HEK293 (cell line): ENCODE measurements at regions not wholly inside any gene's neighbourhood (a gene's known extent, or its start where the extent isn't known, plus 50 kb on each side); places are given as distances from the start of the nearest gene placed in this dataset.

Source experiments
- ATF2 ChIP-seq: fragments of 450-650 bp; formaldehyde crosslinking; IDR thresholded peaks from 2 replicates; pipeline ENCODE4 v1.5.1; 2016; ENCODE audit warnings: missing biosample characterization, missing genetic modification characterization, low read depth
- BCL11A ChIP-seq: fragments of 450-650 bp; formaldehyde crosslinking; IDR thresholded peaks from 2 replicates; pipeline ENCODE4 v1.5.1; 2016; ENCODE audit warnings: low read depth, missing biosample characterization, missing genetic modification characterization
- REST ChIP-seq: fragments of 450-650 bp; formaldehyde crosslinking; IDR thresholded peaks from 2 replicates; pipeline ENCODE4 v1.5.1; 2016; ENCODE audit warnings: missing biosample characterization, missing genetic modification characterization
- SP3 ChIP-seq: fragments of 450-650 bp; formaldehyde crosslinking; IDR thresholded peaks from 2 replicates; pipeline ENCODE4 v1.5.1; 2016; ENCODE audit warnings: missing biosample characterization, missing genetic modification characterization
- ZNF155 ChIP-seq: fragments of 450-650 bp; formaldehyde crosslinking; IDR thresholded peaks from 2 replicates; pipeline ENCODE4 v1.5.1; 2016; ENCODE audit warnings: missing biosample characterization, missing genetic modification characterization
- ZNF426 ChIP-seq: fragments of 450-650 bp; formaldehyde crosslinking; IDR thresholded peaks from 2 replicates; pipeline ENCODE4 v1.5.1; 2017; ENCODE audit warnings: missing biosample characterization, missing genetic modification characterization, mild to moderate bottlenecking, inconsistent platforms, moderate library complexity
- ZNF473 ChIP-seq: fragments of 450-650 bp; formaldehyde crosslinking; IDR thresholded peaks from 2 replicates; pipeline ENCODE4 v1.5.1; 2017; ENCODE audit warnings: missing biosample characterization, missing genetic modification characterization
- ZNF76 ChIP-seq: fragments of 450-650 bp; formaldehyde crosslinking; IDR thresholded peaks from 2 replicates; pipeline ENCODE4; 2016; ENCODE audit warnings: low read depth, missing biosample characterization, missing genetic modification characterization, borderline replicate concordance
- ZNF837 ChIP-seq: fragments of 450-650 bp; formaldehyde crosslinking; IDR thresholded peaks from 2 replicates; pipeline ENCODE4 v1.5.1; 2016; ENCODE audit warnings: missing biosample characterization, missing genetic modification characterization
- TF ChIP-seq, protein P1 (sequence below): fragments of 450-650 bp; formaldehyde crosslinking; IDR thresholded peaks from 2 replicates; pipeline ENCODE4 v1.5.1; 2016; ENCODE audit warnings: missing biosample characterization, missing genetic modification characterization
- TF ChIP-seq, protein P2 (sequence below): fragments of 450-650 bp; formaldehyde crosslinking; conservative IDR thresholded peaks from 2 replicates; pipeline ENCODE4 v1.5.1; 2016; ENCODE audit warnings: low read depth, missing biosample characterization, missing genetic modification characterization
- TF ChIP-seq, protein P3 (sequence below): fragments of 450-650 bp; formaldehyde crosslinking; IDR thresholded peaks from 2 replicates; pipeline ENCODE4 v1.5.1; 2017; ENCODE audit warnings: missing biosample characterization, missing genetic modification characterization

GRCh38 chr1:38585460-38585859 is 274.1 kb downstream of the RRAGC start:
- TF ChIP-seq, protein P1, sequence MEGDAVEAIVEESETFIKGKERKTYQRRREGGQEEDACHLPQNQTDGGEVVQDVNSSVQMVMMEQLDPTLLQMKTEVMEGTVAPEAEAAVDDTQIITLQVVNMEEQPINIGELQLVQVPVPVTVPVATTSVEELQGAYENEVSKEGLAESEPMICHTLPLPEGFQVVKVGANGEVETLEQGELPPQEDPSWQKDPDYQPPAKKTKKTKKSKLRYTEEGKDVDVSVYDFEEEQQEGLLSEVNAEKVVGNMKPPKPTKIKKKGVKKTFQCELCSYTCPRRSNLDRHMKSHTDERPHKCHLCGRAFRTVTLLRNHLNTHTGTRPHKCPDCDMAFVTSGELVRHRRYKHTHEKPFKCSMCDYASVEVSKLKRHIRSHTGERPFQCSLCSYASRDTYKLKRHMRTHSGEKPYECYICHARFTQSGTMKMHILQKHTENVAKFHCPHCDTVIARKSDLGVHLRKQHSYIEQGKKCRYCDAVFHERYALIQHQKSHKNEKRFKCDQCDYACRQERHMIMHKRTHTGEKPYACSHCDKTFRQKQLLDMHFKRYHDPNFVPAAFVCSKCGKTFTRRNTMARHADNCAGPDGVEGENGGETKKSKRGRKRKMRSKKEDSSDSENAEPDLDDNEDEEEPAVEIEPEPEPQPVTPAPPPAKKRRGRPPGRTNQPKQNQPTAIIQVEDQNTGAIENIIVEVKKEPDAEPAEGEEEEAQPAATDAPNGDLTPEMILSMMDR: no peak
- TF ChIP-seq SP3 (tag by site-specific recombination) (no peak), ZNF426 (tag by site-specific recombination) (no peak), ATF2 (tag by site-specific recombination) (no peak), ZNF155 (tag by site-specific recombination) (no peak), REST (tag by site-specific recombination) (no peak), ZNF837 (tag by site-specific recombination) (no peak), ZNF473 (tag by site-specific recombination) (no peak), BCL11A (tag by site-specific recombination) (no peak), ZNF76 (tag by site-specific recombination) (no peak)
- TF ChIP-seq, protein P2, sequence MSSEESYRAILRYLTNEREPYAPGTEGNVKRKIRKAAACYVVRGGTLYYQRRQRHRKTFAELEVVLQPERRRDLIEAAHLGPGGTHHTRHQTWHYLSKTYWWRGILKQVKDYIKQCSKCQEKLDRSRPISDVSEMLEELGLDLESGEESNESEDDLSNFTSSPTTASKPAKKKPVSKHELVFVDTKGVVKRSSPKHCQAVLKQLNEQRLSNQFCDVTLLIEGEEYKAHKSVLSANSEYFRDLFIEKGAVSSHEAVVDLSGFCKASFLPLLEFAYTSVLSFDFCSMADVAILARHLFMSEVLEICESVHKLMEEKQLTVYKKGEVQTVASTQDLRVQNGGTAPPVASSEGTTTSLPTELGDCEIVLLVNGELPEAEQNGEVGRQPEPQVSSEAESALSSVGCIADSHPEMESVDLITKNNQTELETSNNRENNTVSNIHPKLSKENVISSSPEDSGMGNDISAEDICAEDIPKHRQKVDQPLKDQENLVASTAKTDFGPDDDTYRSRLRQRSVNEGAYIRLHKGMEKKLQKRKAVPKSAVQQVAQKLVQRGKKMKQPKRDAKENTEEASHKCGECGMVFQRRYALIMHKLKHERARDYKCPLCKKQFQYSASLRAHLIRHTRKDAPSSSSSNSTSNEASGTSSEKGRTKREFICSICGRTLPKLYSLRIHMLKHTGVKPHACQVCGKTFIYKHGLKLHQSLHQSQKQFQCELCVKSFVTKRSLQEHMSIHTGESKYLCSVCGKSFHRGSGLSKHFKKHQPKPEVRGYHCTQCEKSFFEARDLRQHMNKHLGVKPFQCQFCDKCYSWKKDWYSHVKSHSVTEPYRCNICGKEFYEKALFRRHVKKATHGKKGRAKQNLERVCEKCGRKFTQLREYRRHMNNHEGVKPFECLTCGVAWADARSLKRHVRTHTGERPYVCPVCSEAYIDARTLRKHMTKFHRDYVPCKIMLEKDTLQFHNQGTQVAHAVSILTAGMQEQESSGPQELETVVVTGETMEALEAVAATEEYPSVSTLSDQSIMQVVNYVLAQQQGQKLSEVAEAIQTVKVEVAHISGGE (tag by site-specific recombination): no peak
- TF ChIP-seq, protein P3, sequence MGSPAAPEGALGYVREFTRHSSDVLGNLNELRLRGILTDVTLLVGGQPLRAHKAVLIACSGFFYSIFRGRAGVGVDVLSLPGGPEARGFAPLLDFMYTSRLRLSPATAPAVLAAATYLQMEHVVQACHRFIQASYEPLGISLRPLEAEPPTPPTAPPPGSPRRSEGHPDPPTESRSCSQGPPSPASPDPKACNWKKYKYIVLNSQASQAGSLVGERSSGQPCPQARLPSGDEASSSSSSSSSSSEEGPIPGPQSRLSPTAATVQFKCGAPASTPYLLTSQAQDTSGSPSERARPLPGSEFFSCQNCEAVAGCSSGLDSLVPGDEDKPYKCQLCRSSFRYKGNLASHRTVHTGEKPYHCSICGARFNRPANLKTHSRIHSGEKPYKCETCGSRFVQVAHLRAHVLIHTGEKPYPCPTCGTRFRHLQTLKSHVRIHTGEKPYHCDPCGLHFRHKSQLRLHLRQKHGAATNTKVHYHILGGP (tag by site-specific recombination): no peak
